Hematopoietic multipotent progenitor cell treated with erythropoietin and hydrocortisone succinate and interleukin-3 and kit ligand, for 4 days (in vitro differentiated cells): ENCODE measurements at regions not wholly inside any gene's neighbourhood (a gene's known extent, or its start where the extent isn't known, plus 50 kb on each side); places are given as distances from the start of the nearest gene placed in this dataset.
A peak's percentile ranks its signal among the peaks of the same experiment; 100 is the strongest.

ENCODE experiments used
- DNase-seq: peaks from one replicate; pipeline ENCODE4 v3.0.0-alpha.2; 2015

DNA sequence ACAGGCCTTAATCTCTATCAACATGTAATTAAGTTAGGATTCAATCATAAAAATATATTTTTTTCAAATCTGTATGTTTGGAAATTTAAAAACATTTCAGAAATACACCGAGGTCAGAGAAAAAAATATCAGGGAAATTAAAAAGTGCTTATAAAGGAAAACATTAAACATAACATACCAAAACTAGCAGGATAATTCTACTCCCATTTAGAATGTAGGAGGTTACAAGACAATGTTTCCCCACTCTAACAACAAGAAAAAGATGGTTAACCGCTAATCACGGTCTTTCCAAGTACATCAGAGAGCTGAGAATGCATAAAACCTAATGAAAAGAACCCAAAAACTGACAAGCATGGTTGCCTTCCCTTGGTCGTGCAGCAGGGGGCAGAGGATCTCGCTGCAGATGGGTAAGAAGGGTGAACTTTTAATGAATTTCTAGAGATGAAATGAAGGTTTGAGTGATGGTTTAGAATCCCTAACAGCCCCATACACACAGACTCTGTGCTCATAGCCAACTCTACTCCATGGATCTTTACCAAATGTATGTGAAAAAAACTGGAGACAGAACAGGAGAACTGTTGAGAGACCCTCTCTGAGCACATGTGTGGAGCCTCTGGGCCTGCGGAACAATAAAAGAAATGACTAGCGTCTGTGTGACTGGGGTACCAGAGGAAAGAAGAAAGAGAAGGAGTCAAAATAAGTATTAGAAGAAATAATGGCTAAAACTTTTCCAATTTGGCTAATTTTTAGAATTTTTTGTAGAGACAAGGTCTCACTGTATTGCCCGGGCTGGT lies 51.3 kb upstream of the LSM14A start:
- DNase-seq, result peak; percentile 75
